ENCODE measurements at regions not wholly inside any gene's neighbourhood (a gene's known extent, or its start where the extent isn't known, plus 50 kb on each side); places are given as distances from the start of the nearest gene placed in this dataset.
"Not testable (repeated sequence)": the region's sequence is repeated elsewhere in the genome, so short reads cannot be mapped to it uniquely, and the experiment has no call there.

- H3K27me3 ChIP-seq, H3K27ac ChIP-seq, H3K4me2 ChIP-seq, H3K36me3 ChIP-seq, H3K4me1 ChIP-seq, H4K20me1 ChIP-seq, H3K9ac ChIP-seq, H3K4me3 ChIP-seq, H3K9me3 ChIP-seq: not testable (repeated sequence)
Measured at GRCh38 chr4:189721016-189721993, 219.4 kb upstream of the FRG1 start.

DNA sequence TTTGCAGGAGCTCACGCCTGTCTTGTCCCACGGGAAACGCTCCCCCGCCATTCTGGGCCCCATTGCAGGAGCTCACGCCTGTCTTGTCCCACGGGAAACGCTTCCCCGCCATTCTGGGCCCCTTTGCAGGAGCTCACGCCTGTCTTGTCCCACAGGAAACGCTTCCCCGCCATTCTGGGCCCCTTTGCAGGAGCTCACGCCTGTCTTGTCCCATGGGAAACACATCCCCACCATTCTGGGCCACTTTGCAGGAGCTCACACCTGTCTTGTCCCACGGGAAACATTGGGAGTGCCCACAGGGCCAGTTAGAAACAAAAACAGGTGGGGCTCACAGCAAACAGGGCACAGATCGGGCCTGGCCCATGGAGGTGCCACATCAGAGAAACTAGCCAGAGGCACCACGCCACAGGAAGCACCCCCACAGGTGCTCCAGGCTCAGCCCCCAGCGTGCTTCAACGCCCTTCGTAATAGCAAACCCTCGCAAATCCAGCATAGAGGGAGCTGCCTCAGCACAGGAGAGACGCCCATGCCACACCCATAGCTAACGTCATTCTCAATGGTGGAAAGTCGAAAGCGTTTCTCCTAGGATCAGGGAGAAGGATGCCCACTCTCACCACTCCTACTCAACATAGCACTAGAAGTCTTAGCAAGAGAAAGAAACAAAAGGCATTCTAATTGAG lies 218.2 kb upstream of the FRG1 start:
- H3K4me2 ChIP-seq, H3K27me3 ChIP-seq, H3K36me3 ChIP-seq, H3K9me3 ChIP-seq, H4K20me1 ChIP-seq, H3K27ac ChIP-seq, H3K4me1 ChIP-seq, H3K9ac ChIP-seq, H3K4me3 ChIP-seq: not testable (repeated sequence)

DNA sequence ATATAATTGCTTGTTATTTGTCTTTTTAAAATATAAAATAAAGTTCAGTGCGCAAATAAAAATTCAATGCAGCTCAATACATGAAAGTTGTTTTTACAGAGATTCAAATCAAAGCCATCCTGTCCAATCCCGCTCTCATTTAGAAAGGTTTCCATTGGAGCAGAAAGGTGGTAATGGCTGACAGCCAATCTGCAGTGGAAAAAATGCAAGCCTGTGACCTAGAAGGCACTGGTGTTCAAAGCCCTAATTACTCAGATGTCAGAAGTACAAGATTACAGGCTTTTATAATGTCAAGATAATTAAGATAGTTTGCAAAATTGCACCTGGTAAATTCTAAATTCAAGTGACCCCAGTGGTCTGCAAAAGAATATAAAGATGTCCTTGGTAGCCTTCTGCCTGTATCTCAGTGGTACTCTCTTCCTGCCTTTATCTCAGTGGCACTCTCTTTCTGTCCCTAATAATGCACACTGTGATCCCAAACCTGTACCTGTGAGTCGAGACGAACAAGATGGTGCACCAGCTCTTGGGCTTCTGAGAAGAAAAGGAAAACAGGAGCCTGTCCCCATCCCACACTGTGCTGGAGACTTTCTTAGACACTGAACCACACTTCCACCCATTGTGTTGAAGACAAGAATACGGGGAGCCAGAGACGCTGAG lies 212.6 kb upstream of the FRG1 start:
- H3K9ac ChIP-seq, H3K36me3 ChIP-seq, H3K27me3 ChIP-seq, H3K4me2 ChIP-seq, H3K9me3 ChIP-seq, H3K27ac ChIP-seq, H4K20me1 ChIP-seq, H3K4me3 ChIP-seq, H3K4me1 ChIP-seq: not testable (repeated sequence)

- H3K9me3 ChIP-seq, H3K27me3 ChIP-seq, H3K27ac ChIP-seq, H3K36me3 ChIP-seq, H3K4me2 ChIP-seq, H4K20me1 ChIP-seq, H3K4me3 ChIP-seq, H3K9ac ChIP-seq, H3K4me1 ChIP-seq: not testable (repeated sequence)
Measured at GRCh38 chr4:189731989-189732388, 208.7 kb upstream of the FRG1 start.

GRCh38 chr4:189733507-189733906 lies 207.2 kb upstream of the FRG1 start:
- H3K9me3 ChIP-seq, H3K36me3 ChIP-seq, H3K27ac ChIP-seq, H3K27me3 ChIP-seq, H3K9ac ChIP-seq, H3K4me1 ChIP-seq, H3K4me2 ChIP-seq, H3K4me3 ChIP-seq, H4K20me1 ChIP-seq: not testable (repeated sequence)

DNA sequence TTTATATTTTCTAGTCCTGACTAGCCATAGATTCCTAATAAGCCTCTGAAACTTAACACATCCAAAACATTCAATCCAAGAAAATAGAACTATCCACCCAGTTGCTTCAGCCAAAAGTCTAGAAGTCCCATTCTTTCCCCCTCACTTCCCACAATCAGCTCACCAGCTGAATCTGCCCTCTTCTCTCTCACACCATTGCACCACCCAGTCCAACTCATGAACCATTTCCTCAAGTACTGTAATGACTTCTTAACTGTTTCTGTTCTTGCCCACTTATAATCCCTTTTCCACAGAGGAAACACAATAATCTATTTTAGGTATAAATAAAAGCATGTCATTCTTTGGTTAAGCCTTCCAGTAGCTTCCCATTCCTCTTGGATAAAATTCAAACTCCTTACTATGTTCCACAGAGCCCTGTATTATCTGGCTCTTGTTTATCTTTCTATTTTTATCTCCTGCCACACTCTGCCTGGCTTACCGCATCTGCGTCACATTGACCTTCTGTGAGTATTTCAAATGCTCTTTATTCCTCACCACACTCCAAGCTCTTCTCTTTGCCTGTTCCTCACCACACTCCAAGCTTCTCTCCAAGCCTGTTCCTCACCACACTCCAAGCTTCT lies 205.9 kb upstream of the FRG1 start:
- not testable (repeated sequence) for H3K4me2 ChIP-seq

DNA sequence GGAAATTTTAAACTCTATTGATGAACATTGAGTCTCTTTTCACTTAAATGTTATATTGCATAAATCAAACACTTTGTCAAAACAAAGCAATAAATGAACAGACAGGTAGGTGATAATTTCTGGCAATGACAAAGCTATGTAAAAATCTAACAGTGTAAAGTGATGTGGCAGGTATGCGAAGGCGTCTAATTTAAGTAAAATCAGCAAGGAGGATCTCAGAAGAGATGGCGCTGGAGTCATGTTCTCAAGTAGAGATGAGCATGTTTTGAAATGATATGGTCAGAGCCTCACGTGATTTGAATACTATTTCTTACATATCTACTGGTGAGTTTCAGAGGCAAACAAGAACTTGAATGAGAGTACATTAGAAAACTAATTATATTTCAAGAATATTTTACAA lies 204.0 kb upstream of the FRG1 start:
- H4K20me1 ChIP-seq, H3K4me3 ChIP-seq, H3K4me1 ChIP-seq, H3K27me3 ChIP-seq, H3K27ac ChIP-seq, H3K9ac ChIP-seq, H3K9me3 ChIP-seq, H3K4me2 ChIP-seq, H3K36me3 ChIP-seq: not testable (repeated sequence)

More for the DNA sequence above, 205.9 kb upstream of the FRG1 start:
- H3K27me3 ChIP-seq, H3K9ac ChIP-seq, H3K4me1 ChIP-seq, H3K36me3 ChIP-seq, H3K27ac ChIP-seq, H3K4me3 ChIP-seq, H4K20me1 ChIP-seq, H3K9me3 ChIP-seq: not testable (repeated sequence)

GRCh38 chr4:189740118-189740517 lies 200.6 kb upstream of the FRG1 start:
- not testable (repeated sequence) for H4K20me1 ChIP-seq, H3K27me3 ChIP-seq, H3K9me3 ChIP-seq, H3K4me3 ChIP-seq, H3K4me1 ChIP-seq, H3K9ac ChIP-seq, H3K27ac ChIP-seq, H3K4me2 ChIP-seq, H3K36me3 ChIP-seq

GRCh38 chr4:189740873-189741272 lies 199.8 kb upstream of the FRG1 start:
- no peaks in the 10 kb centered on the region for H3K27me3 ChIP-seq
- H3K27ac ChIP-seq = no peak overlapping the region
- TF ChIP-seq Cebpa-rat (IDR thresholded peaks at IDR 0.05) = no peak
- no peaks in the 10 kb centered on the region for H3K9me3 ChIP-seq
- no peaks in the 10 kb centered on the region for H3K4me1 ChIP-seq
- H3K9ac ChIP-seq = no peak overlapping the region
- no peak overlapping the region for H3K4me2 ChIP-seq
- H4K20me1 ChIP-seq = no peaks in the 10 kb centered on the region
- no peaks in the 10 kb centered on the region for H3K36me3 ChIP-seq
- H3K4me3 ChIP-seq = no peak overlapping the region

- peaks cover 21% of the 10 kb centered on the region for H3K9me3 ChIP-seq
- not testable (repeated sequence) for H3K4me2 ChIP-seq, H3K4me1 ChIP-seq, H3K9ac ChIP-seq, H4K20me1 ChIP-seq, H3K36me3 ChIP-seq, H3K27me3 ChIP-seq, H3K4me3 ChIP-seq, H3K27ac ChIP-seq
Measured at GRCh38 chr4:189753092-189753491, 187.6 kb upstream of the FRG1 start.
